ENCODE measurements at regions not wholly inside any gene's neighbourhood (a gene's known extent, or its start where the extent isn't known, plus 50 kb on each side); places are given as distances from the start of the nearest gene placed in this dataset.

- Histone ChIP-seq H3K9me3 (no peaks in the 10 kb centered on the region), H3K4me3 (no peak overlapping the region), H3K36me3 (no peaks in the 10 kb centered on the region), H3K27me3 (no peaks in the 10 kb centered on the region), H3K4me1 (peaks cover 51 to 86% of the 10 kb centered on the region in 2 donors), H3K27ac (peak overlapping the region; percentile 27 to 74 (median 60))
- intact Hi-C loops (cut with DNase I; ENCODE audit: low total_unique reads) (no loop called here), in situ Hi-C loops (cut with MboI; ENCODE audit: low sequenced_read_pairs in 4 of 4) (no loop called here)
- TF ChIP-seq POLR2A (IDR thresholded peaks at IDR 0.05) = no peak
- ATAC-seq = no peak
- no peak for DNase-seq
Measured at GRCh38 chr9:70474413-70474812, 60.0 kb upstream of the KLF9 start.

DNA sequence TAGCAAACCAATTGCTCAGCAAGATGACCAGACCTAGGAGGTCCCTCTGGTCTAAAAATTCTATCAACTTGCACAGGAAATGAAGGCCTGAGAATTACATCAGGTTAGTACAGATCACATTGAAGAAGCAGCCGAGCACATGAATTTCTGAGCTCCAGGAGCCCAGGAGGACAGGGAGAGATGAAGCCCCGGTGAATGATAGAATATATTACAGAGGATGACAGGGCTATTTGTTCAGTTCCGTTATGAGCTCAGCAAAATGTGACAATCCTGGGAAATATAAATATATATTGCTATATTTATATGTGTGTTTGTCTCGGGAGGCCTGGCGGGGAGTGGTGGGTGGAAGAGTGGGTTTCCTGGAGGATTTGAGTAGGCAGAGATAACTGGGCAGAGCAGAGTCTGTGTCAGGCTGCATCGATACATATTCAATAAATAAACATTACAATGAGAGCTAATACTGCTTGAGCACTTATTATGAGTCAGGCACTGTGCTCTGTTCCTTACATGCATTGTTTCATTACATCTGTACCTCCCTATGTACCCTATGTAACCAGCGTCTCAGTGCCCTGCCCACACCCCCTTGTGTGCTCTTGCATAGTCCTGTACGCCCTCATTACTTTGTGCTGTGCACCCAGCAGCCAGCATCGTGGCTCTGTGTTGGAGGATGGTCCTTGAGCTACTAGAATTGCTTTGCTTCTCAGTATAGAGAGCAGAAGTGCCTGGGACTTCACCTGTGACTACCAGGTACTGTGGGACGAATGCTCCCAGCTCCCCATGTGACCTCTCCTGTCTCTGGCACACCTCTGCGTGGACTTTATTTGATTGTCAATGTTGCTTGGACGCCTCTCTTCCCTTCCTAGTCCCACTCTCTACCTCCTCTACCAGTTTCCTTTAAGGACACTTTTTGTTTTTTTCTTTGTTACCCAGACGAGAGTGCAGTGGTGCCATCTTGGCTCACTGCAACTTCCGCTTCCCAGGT is 58.1 kb upstream of the KLF9 start:
- H3K4me3 ChIP-seq = no peak overlapping the region
- intact Hi-C loops (cut with DNase I; ENCODE audit: low total_unique reads) (no loop called here), in situ Hi-C loops (cut with MboI; ENCODE audit: low sequenced_read_pairs in 4 of 4) (no loop called here)
- no peaks in the 10 kb centered on the region for H3K27me3 ChIP-seq
- H3K36me3 ChIP-seq = no peaks in the 10 kb centered on the region
- DNase-seq = no peak
- peaks cover 33 to 67% of the 10 kb centered on the region in 2 donors for H3K4me1 ChIP-seq
- ATAC-seq = no peak
- H3K9me3 ChIP-seq = no peaks in the 10 kb centered on the region
- H3K27ac ChIP-seq = peak overlapping the region in 3 of 4 donors; percentile 63 to 79 (median 72)
- no peak for TF ChIP-seq POLR2A (IDR thresholded peaks at IDR 0.05)
- TF ChIP-seq, protein P1, sequence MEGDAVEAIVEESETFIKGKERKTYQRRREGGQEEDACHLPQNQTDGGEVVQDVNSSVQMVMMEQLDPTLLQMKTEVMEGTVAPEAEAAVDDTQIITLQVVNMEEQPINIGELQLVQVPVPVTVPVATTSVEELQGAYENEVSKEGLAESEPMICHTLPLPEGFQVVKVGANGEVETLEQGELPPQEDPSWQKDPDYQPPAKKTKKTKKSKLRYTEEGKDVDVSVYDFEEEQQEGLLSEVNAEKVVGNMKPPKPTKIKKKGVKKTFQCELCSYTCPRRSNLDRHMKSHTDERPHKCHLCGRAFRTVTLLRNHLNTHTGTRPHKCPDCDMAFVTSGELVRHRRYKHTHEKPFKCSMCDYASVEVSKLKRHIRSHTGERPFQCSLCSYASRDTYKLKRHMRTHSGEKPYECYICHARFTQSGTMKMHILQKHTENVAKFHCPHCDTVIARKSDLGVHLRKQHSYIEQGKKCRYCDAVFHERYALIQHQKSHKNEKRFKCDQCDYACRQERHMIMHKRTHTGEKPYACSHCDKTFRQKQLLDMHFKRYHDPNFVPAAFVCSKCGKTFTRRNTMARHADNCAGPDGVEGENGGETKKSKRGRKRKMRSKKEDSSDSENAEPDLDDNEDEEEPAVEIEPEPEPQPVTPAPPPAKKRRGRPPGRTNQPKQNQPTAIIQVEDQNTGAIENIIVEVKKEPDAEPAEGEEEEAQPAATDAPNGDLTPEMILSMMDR (IDR thresholded peaks at IDR 0.05 in 4 of 5, conservative IDR thresholded peaks at IDR 0.05 in 1 of 5) = no peak

- H3K36me3 ChIP-seq = no peaks in the 10 kb centered on the region
- in situ Hi-C loops (cut with MboI; ENCODE audit: low sequenced_read_pairs in 4 of 4) (no loop called here), intact Hi-C loops (cut with DNase I; ENCODE audit: low total_unique reads) (no loop called here)
- no peaks in the 10 kb centered on the region for H3K27me3 ChIP-seq
- TF ChIP-seq, protein P1 (IDR thresholded peaks at IDR 0.05 in 4 of 5, conservative IDR thresholded peaks at IDR 0.05 in 1 of 5) = no peak
- no peak for TF ChIP-seq POLR2A (IDR thresholded peaks at IDR 0.05)
- H3K4me1 ChIP-seq = peaks cover 32 to 49% of the 10 kb centered on the region in 2 donors
- H3K27ac ChIP-seq = peak overlapping the region; percentile 63 to 79 (median 68)
- H3K4me3 ChIP-seq = no peak overlapping the region
- H3K9me3 ChIP-seq = no peaks in the 10 kb centered on the region
- DNase-seq (peak; percentile 59 to 65), ATAC-seq (peak; percentile 68 to 81)
Measured at GRCh38 chr9:70470050-70471015, 55.9 kb upstream of the KLF9 start.

DNA sequence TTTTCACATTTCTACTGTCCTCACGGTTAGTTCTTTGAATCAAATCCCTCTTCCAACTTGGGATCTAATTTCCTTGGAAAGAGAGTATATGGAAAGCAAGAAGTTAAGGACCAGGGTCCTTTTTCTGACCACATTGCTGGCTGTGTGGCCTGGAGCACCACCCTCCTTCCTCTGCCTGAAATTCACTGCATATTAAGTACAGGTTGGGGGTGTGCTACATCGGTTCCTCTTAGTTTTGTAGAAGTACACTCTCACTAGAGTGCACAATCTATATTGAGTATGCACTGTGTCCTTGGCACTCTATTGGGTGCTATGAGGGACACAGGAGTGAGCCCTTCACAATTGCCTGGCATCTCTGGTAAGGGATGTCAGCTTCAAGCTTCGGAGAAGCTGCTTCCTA is 53.8 kb upstream of the KLF9 start:
- in situ Hi-C loops (cut with MboI; ENCODE audit: low sequenced_read_pairs in 4 of 4) (no loop called here), intact Hi-C loops (cut with DNase I; ENCODE audit: low total_unique reads) (no loop called here)
- ATAC-seq = no peak
- TF ChIP-seq, protein P1 (IDR thresholded peaks at IDR 0.05 in 4 of 5, conservative IDR thresholded peaks at IDR 0.05 in 1 of 5) = no peak
- no peak for TF ChIP-seq POLR2A (IDR thresholded peaks at IDR 0.05)
- H3K4me1 ChIP-seq = peaks cover 30 to 34% of the 10 kb centered on the region in 2 donors
- H3K27me3 ChIP-seq = no peaks in the 10 kb centered on the region
- no peaks in the 10 kb centered on the region for H3K36me3 ChIP-seq
- DNase-seq = no peak
- H3K27ac ChIP-seq = peak overlapping the region; percentile 1 to 72 (median 50)
- no peak overlapping the region for H3K4me3 ChIP-seq
- H3K9me3 ChIP-seq = no peaks in the 10 kb centered on the region
